Thyroid gland (tissue), 4 donors: ENCODE measurements at regions not wholly inside any gene's neighbourhood (a gene's known extent, or its start where the extent isn't known, plus 50 kb on each side); places are given as distances from the start of the nearest gene placed in this dataset.

ENCODE experiments used
- DNase-seq, 2 donors: peaks; one replicate each; pipeline ENCODE4 v3.0.0-alpha.2; 2019
- H3K27ac ChIP-seq, 3 donors: fragments of 200-600 bp; sonication (generic); 1 replicate in 2 of 3; 2 replicates in 1 of 3; pipeline ENCODE4 v1.5.1; 2016 to 2019; ENCODE audit warnings: mild to moderate bottlenecking in 1 of 3, moderate library complexity in 1 of 3
- H3K27me3 ChIP-seq: fragments of 200-600 bp; sonication (generic); one replicate; pipeline ENCODE4 v1.5.1; 2019
- H3K36me3 ChIP-seq, 2 donors: fragments of 200-600 bp; sonication (generic); one replicate each; pipeline ENCODE4 v1.5.1; 2016 to 2019
- H3K4me1 ChIP-seq, 2 donors: fragments of 200-600 bp; sonication (generic); one replicate each; pipeline ENCODE4 v1.5.1; 2017 to 2019
- H3K4me3 ChIP-seq, 3 donors: fragments of 200-600 bp; sonication (generic); replicated peaks in 1 of 3; 1 replicate in 2 of 3; 2 replicates in 1 of 3; pipeline ENCODE4 v1.5.1; 2016; ENCODE audit warnings: mild to moderate bottlenecking in 1 of 3
- H3K9me3 ChIP-seq: fragments of 200-600 bp; sonication (generic); one replicate; pipeline ENCODE4 v1.5.1; 2017
- POLR2A ChIP-seq, 2 donors: fragments of 450-650 bp; IDR thresholded peaks; one replicate each; pipeline ENCODE4 v1.6.1; 2017; ENCODE audit warnings: antibody characterized with exemption in 2 of 2, mild to moderate bottlenecking in 2 of 2, moderate library complexity in 1 of 2
- WGBS, 2 donors: methylation state at CpG; one replicate each; pipeline ENCODE4 v1.1.5; 2017; 5-methylcytosine and 5-hydroxymethylcytosine counted together
- intact Hi-C: fragments of 100-400 bp; cut with DNase I; formaldehyde crosslinking; loops from one replicate; pipeline ENCODE4 v1.15.1; 2023
- TF ChIP-seq, protein P1 (sequence below), 6 experiments: fragments of 200-600 bp in 3 of 6; fragments of 450-650 bp in 3 of 6; sonication (generic) in 3 of 6; IDR thresholded peaks; one replicate each; pipeline ENCODE4 v1.5.1; 2016 to 2019; ENCODE audit warnings: antibody characterized with exemption in 6 of 6, mild to moderate bottlenecking in 2 of 6, inconsistent platforms in 1 of 6, moderate library complexity in 1 of 6

DNA sequence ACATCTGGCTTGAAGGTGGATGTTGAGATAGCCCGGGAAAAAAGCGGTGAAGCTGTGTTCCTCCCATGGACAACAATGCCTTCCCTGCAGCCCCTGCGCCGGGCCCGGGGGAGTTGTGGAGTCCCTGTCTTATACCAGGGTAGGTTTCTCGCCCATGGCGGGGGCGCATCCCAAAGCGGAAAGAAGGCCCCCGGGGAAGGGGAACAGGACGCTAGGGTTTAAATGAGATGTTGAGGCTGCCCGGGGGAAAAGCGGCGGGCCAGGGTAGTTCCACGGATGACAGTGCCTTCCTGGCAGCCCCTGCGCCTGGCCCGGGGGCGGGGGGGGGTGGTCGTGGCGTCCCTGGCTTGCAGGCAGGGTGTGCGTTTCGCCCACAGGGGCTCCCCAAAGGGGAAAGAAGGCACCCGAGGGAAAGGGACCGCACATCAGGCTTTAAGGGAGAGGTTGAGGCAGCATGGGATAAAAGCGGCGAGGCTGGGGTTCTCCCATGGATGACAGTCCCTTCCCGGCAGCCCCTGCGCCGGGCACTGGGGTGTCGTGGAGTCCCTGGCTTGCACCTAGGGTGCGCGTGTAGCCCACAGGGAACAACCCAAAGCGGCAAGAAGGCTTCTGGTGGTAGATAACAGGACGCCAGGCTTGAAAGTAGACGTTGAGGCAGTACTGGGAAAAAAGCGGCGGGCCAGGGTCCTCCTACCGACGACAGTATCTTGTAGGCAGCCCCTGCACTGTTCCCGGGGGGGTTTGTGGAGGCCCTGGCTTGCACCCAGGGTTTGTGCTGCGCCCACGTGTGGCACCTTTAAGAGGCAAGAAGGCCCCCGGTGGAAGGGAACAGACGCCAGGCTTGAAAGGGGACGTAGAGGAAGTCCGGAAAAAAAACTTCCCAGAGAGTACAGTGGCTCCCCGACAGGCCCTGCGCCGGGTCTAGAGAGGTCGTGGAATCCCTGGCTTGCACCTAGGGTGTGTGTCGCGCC lies 160.8 kb upstream of the ALG10B start:
- DNase-seq = no peak

DNA sequence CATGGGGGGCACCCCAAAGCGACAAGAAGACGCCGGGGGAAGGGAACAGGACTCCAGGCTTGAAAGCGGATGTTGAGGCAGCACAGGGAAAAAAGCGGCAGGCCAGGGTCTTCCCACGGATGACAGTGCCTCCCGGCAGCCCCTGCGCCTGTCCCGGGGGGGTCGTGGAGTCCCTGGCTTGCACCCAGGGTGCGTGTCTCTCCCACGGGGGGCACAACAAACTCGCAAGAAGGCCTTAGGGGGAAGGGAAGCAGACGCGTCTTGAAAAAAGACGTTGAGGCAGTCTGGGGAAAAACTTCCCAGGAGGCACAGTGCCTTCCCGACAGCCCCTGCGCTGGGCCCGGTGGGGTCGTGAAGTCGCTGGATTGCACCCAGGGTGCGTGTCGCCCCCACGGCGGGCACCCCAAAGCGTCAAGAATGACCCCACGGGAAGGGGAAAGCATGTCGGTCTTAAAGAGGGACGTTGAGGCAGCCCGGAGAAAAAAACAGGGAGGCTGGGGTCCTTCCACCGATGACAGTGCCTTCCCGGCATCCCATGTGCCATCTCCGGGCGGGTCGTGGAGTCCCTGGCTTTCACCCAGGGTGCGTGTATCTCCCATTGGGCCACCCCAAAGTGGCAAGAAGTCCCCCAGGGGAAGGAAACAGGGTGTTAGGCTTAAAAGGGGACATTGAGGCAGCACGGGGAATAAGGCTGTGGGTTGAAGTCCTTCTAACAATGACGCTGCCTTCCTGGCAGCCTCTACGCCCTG lies 159.9 kb upstream of the ALG10B start:
- intact Hi-C loops = no loop called here
- H3K36me3 ChIP-seq = no peaks in the 10 kb centered on the region
- 86 to 92% methylated on average over 37 to 39 of the region's 39 CpGs for WGBS, 2 donors
- no peaks in the 10 kb centered on the region for H3K27me3 ChIP-seq
- H3K4me3 ChIP-seq = no peak overlapping the region
- H3K9me3 ChIP-seq = no peaks in the 10 kb centered on the region
- no peak for DNase-seq
- no peak overlapping the region for H3K27ac ChIP-seq
- TF ChIP-seq, protein P1, sequence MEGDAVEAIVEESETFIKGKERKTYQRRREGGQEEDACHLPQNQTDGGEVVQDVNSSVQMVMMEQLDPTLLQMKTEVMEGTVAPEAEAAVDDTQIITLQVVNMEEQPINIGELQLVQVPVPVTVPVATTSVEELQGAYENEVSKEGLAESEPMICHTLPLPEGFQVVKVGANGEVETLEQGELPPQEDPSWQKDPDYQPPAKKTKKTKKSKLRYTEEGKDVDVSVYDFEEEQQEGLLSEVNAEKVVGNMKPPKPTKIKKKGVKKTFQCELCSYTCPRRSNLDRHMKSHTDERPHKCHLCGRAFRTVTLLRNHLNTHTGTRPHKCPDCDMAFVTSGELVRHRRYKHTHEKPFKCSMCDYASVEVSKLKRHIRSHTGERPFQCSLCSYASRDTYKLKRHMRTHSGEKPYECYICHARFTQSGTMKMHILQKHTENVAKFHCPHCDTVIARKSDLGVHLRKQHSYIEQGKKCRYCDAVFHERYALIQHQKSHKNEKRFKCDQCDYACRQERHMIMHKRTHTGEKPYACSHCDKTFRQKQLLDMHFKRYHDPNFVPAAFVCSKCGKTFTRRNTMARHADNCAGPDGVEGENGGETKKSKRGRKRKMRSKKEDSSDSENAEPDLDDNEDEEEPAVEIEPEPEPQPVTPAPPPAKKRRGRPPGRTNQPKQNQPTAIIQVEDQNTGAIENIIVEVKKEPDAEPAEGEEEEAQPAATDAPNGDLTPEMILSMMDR (IDR thresholded peaks at IDR 0.05) = no peak
- TF ChIP-seq POLR2A (IDR thresholded peaks at IDR 0.05) = no peak
- H3K4me1 ChIP-seq = no peaks in the 10 kb centered on the region

More for the DNA sequence above, 160.8 kb upstream of the ALG10B start:
- Histone ChIP-seq H3K27ac (no peak overlapping the region), H3K4me1 (no peaks in the 10 kb centered on the region), H3K4me3 (no peak overlapping the region), H3K9me3 (no peaks in the 10 kb centered on the region), H3K36me3 (no peaks in the 10 kb centered on the region), H3K27me3 (no peaks in the 10 kb centered on the region)
- WGBS, 2 donors = 84 to 85% methylated on average over 49 to 52 of the region's 52 CpGs
- intact Hi-C loops = no loop called here
- no peak for TF ChIP-seq POLR2A (IDR thresholded peaks at IDR 0.05)
- TF ChIP-seq, protein P1 (IDR thresholded peaks at IDR 0.05) = no peak

DNA sequence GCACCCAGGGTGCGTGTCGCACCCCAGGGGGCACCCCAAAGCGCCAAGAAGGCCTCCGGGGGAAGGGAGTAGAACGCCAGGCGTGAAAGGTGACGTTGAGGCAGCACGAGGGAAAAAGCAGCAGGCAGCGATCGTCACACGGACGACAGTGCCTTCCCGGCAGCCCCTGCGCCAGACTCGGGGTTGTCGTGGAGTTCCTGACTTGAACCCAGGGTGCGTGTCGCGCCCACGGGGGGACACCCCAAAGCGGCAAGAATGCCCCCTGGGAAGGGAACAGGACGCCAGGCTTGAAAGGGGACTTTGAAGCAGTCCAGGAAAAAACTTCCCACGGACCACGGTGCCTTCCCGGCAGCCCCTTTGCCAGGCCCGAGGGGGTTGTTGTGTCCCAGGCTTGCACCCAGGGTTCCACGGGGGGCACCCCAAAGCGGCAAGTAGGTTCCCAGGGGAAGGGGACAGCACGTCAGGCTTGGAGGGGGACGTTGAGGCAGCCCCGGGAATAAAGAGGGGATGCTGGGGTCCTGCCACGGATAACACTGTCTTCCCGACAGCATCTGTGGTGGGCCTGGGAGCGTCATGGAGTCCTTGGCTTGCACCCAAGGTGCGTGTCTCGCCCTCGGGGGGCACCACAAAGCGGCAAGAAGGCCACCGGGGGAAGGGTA lies 159.2 kb upstream of the ALG10B start:
- Histone ChIP-seq H3K4me1 (no peaks in the 10 kb centered on the region), H3K27ac (no peak overlapping the region), H3K9me3 (no peaks in the 10 kb centered on the region), H3K36me3 (no peaks in the 10 kb centered on the region), H3K4me3 (no peak overlapping the region), H3K27me3 (no peaks in the 10 kb centered on the region)
- 89 to 92% methylated on average over 37 to 39 of the region's 39 CpGs for WGBS, 2 donors
- DNase-seq = no peak
- no peak for TF ChIP-seq POLR2A (IDR thresholded peaks at IDR 0.05)
- TF ChIP-seq, protein P1 (IDR thresholded peaks at IDR 0.05) = no peak
- intact Hi-C loops = no loop called here

DNA sequence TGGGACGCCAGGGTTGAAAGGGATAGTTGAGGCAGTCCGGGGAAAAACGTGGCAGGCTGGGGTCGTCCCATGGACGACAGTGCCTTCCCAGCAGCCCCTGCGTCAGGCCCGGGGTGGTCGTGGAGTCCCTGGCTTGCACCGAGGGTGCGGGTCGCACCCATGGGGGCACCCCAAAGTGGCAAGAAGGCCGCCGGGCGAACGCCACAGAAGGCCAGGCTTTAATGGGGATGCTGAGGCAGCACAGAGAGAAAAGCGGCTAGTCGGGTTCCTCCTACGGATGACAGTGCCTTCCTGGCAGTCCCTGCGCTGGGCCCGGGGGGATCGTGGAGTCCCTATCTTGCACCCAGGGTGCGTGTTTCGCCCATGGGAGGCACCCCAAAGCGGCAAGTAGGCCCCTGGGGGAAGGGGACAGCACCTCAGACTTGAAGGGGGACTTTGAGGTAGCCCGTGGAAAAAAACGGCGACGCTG lies 158.6 kb upstream of the ALG10B start:
- Histone ChIP-seq H3K4me3 (no peak overlapping the region), H3K27me3 (no peaks in the 10 kb centered on the region), H3K9me3 (no peaks in the 10 kb centered on the region), H3K4me1 (no peaks in the 10 kb centered on the region), H3K36me3 (no peaks in the 10 kb centered on the region), H3K27ac (no peak overlapping the region)
- intact Hi-C loops = no loop called here
- 92 to 93% methylated on average over 25 to 26 of the region's 28 CpGs for WGBS, 2 donors
- no peak for TF ChIP-seq POLR2A (IDR thresholded peaks at IDR 0.05)
- DNase-seq = no peak

DNA sequence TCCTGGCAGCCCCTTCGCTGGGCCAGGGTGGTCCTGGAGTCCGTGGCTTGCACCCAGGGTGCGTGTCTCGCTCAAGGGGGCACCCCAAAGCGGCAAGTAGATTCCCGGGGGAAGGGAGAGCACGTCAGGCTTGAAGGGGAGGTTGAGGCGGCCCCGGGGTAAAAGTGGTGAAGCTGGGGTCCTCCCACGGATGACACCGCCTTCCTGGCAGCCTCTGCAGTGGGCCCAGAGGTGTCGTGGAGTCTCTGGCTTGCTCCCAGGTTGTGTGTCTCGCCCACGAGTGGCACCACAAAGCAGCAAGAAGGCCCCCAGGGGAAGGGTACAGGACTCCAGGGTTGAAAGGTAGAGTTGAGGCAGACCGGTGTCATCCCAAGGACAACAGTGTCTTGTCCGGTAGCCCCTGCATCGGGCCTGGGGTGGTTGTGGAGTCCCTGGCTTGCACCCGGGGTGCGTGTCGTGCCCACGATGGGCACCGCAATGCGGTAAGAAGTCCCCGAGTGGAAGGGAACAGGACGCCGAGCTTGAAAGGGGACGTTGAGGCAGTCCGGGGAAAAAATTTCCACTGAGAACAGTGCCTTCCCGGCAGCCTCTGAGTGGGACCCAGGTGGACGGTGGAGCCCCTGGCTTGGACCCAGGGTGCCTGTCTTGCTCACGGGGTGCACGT lies 158.0 kb upstream of the ALG10B start:
- intact Hi-C loops = no loop called here
- Histone ChIP-seq H3K4me3 (no peak overlapping the region), H3K4me1 (no peaks in the 10 kb centered on the region), H3K36me3 (no peaks in the 10 kb centered on the region), H3K27me3 (no peaks in the 10 kb centered on the region), H3K27ac (no peak overlapping the region), H3K9me3 (no peaks in the 10 kb centered on the region)
- TF ChIP-seq POLR2A (IDR thresholded peaks at IDR 0.05) = no peak
- TF ChIP-seq, protein P1 (IDR thresholded peaks at IDR 0.05) = no peak
- DNase-seq = no peak
- WGBS, 2 donors = 88 to 90% methylated on average over 28 to 31 of the region's 32 CpGs
